ENCODE measurements at regions not wholly inside any gene's neighbourhood (a gene's known extent, or its start where the extent isn't known, plus 50 kb on each side); places are given as distances from the start of the nearest gene placed in this dataset.

DNA sequence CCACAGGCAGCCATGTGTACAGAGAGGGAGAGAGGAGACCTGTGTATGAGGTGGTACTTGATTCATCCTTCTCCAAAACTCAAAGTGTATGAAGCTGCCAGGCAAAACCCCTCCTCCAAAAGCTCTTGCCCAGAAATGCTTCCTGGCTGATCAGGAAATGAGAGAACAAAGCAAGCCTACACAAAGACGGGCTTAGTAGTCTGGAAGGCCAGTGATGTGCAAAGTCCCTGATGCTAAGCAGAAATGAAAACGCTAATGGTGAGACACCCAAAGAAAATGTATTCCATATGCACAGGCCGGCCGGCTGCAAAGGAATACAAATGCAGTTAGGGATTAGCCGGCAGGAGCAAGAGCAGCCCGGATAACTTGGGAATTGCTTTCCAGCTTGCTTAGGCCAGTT, 234.9 kb upstream of the CADM1 start:
- Histone ChIP-seq H3K9me3 (replicated peaks in 1 of 2; ENCODE audit: control insufficient read depth in 1 of 2, insufficient read depth in 1 of 2, low read length in 2 of 2) (no peaks in the 10 kb centered on the region), H3K27ac (ENCODE audit: low read depth in 1 of 2, low read length in 2 of 2) (no peak overlapping the region), H3K79me2 (ENCODE audit: insufficient read depth, low read length) (no peaks in the 10 kb centered on the region), H3K9ac (ENCODE audit: insufficient read depth, low read length, poor library complexity, severe bottlenecking) (no peak overlapping the region), H3K27me3 (ENCODE audit: control insufficient read depth in 2 of 2, insufficient read depth in 2 of 2, low read length in 2 of 2) (peaks cover 0 to 2% of the 10 kb centered on the region in 2 donors), H3K4me3 (replicated peaks in 1 of 3; ENCODE audit: low read depth in 2 of 3, low read length in 3 of 3) (no peak overlapping the region), H3K4me2 (replicated peaks; ENCODE audit: extremely low read depth, low read length, poor library complexity, severe bottlenecking) (no peak overlapping the region), H3K4me1 (ENCODE audit: control insufficient read depth in 1 of 2, insufficient read depth in 2 of 2, low read length in 2 of 2) (no peaks in the 10 kb centered on the region), H4K20me1 (ENCODE audit: insufficient read depth, low read length) (no peaks in the 10 kb centered on the region), H2AFZ (ENCODE audit: insufficient read depth, low read depth, low read length, poor library complexity, severe bottlenecking) (no peak overlapping the region), H3K36me3 (replicated peaks in 1 of 2; ENCODE audit: control insufficient read depth in 1 of 2, insufficient read depth in 2 of 2, low read length in 2 of 2) (no peaks in the 10 kb centered on the region)
- Mint-ChIP-seq H3K4me3 (no peak overlapping the region), H3K36me3 (no peaks in the 10 kb centered on the region), H3K9me3 (peaks cover 0 to 5% (median 2%) of the 10 kb centered on the region in 7 donors), H3K27me3 (ENCODE audit: low read depth in 3 of 3) (peaks cover 10 to 17% (median 13%) of the 10 kb centered on the region in 3 donors), H3K4me1 (no peaks in the 10 kb centered on the region), H3K27ac (no peak overlapping the region)
- DNase-seq, result no peak
- TF ChIP-seq, protein P1, sequence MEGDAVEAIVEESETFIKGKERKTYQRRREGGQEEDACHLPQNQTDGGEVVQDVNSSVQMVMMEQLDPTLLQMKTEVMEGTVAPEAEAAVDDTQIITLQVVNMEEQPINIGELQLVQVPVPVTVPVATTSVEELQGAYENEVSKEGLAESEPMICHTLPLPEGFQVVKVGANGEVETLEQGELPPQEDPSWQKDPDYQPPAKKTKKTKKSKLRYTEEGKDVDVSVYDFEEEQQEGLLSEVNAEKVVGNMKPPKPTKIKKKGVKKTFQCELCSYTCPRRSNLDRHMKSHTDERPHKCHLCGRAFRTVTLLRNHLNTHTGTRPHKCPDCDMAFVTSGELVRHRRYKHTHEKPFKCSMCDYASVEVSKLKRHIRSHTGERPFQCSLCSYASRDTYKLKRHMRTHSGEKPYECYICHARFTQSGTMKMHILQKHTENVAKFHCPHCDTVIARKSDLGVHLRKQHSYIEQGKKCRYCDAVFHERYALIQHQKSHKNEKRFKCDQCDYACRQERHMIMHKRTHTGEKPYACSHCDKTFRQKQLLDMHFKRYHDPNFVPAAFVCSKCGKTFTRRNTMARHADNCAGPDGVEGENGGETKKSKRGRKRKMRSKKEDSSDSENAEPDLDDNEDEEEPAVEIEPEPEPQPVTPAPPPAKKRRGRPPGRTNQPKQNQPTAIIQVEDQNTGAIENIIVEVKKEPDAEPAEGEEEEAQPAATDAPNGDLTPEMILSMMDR (IDR thresholded peaks at IDR 0.05), result no peak
- intact Hi-C loops (cut with micrococcal nuclease), result no loop called here
- WGBS (ENCODE audit: insufficient coverage), result 68% methylated on average over 6 of the region's 6 CpGs

DNA sequence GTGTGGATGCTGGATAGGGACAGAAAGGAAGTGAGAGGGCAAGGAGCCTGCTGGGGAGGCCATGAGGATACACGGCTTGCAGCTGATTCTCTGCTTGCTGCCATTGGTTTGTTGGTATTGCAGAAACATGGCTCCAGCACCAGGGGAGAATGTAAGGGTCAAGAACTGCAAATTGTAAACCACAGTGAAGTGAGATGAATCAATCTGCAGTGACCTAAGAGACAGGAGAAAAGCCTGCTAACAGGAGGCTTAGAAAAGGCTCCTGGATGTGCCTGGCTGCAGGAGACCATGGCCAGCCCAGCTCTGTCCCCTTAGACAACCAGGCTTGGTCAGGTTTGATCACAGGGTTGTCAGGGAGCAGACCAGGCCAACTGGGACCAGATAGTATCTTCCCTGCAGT, 233.7 kb upstream of the CADM1 start:
- no peaks in the 10 kb centered on the region for H3K4me1 Mint-ChIP-seq
- Histone ChIP-seq H3K9me3 (replicated peaks in 1 of 2; ENCODE audit: control insufficient read depth in 1 of 2, insufficient read depth in 1 of 2, low read length in 2 of 2) (no peaks in the 10 kb centered on the region), H3K36me3 (replicated peaks in 1 of 2; ENCODE audit: control insufficient read depth in 1 of 2, insufficient read depth in 2 of 2, low read length in 2 of 2) (no peaks in the 10 kb centered on the region), H3K4me2 (replicated peaks; ENCODE audit: extremely low read depth, low read length, poor library complexity, severe bottlenecking) (no peak overlapping the region), H3K4me1 (ENCODE audit: control insufficient read depth in 1 of 2, insufficient read depth in 2 of 2, low read length in 2 of 2) (no peaks in the 10 kb centered on the region), H3K9ac (ENCODE audit: insufficient read depth, low read length, poor library complexity, severe bottlenecking) (no peak overlapping the region), H3K79me2 (ENCODE audit: insufficient read depth, low read length) (no peaks in the 10 kb centered on the region), H3K27ac (ENCODE audit: low read depth in 1 of 2, low read length in 2 of 2) (no peak overlapping the region), H3K27me3 (ENCODE audit: control insufficient read depth in 2 of 2, insufficient read depth in 2 of 2, low read length in 2 of 2) (no peaks in the 10 kb centered on the region), H4K20me1 (ENCODE audit: insufficient read depth, low read length) (no peaks in the 10 kb centered on the region), H3K4me3 (replicated peaks in 1 of 3; ENCODE audit: low read depth in 2 of 3, low read length in 3 of 3) (no peak overlapping the region), H2AFZ (ENCODE audit: insufficient read depth, low read depth, low read length, poor library complexity, severe bottlenecking) (no peak overlapping the region)
- H3K27ac Mint-ChIP-seq, result peak overlapping the region in 1 of 7 donors; percentile 78
- H3K9me3 Mint-ChIP-seq, result peaks cover 0 to 5% (median 0%) of the 10 kb centered on the region in 7 donors
- intact Hi-C loops (cut with micrococcal nuclease), result no loop called here
- no peak overlapping the region for H3K4me3 Mint-ChIP-seq
- TF ChIP-seq, protein P1 (IDR thresholded peaks at IDR 0.05), result no peak
- no peaks in the 10 kb centered on the region for H3K36me3 Mint-ChIP-seq
- H3K27me3 Mint-ChIP-seq (ENCODE audit: low read depth in 3 of 3), result peaks cover 3 to 14% (median 8%) of the 10 kb centered on the region in 3 donors
- DNase-seq, result no peak
- 67% methylated on average over 1 of the region's 1 CpG for WGBS (ENCODE audit: insufficient coverage)

Data from CD14-positive monocyte (primary cell).